ENCODE measurements at regions not wholly inside any gene's neighbourhood (a gene's known extent, or its start where the extent isn't known, plus 50 kb on each side); places are given as distances from the start of the nearest gene placed in this dataset. TPM values are rescaled to one million over a fixed set of nuclear protein-coding genes. Genes with fewer than 3 reads are reported as not detected.
"Not testable (repeated sequence)": the region's sequence is repeated elsewhere in the genome, so short reads cannot be mapped to it uniquely, and the experiment has no call there.

- no peak for DNase-seq (ENCODE audit: low spot score)
These were observed 167.9 kb downstream of the NRN1 start for GRCh38 chr6:5838656-5839396.

GRCh38 chr6:5837323-5837722, 169.4 kb downstream of the NRN1 start:
- no peak for DNase-seq (ENCODE audit: low spot score)

GRCh38 chr6:5836597-5836996, 170.1 kb downstream of the NRN1 start:
- DNase-seq (ENCODE audit: low spot score) = not testable (repeated sequence)

GRCh38 chr6:5833120-5833519, 173.6 kb downstream of the NRN1 start:
- DNase-seq (ENCODE audit: low spot score) = no peak

GRCh38 chr6:5832668-5833067, 174.1 kb downstream of the NRN1 start:
- DNase-seq (ENCODE audit: low spot score) = no peak

GRCh38 chr6:5831219-5831862, 175.4 kb downstream of the NRN1 start:
- not testable (repeated sequence) for DNase-seq (ENCODE audit: low spot score)

- no peak for DNase-seq (ENCODE audit: low spot score)
These were observed 178.4 kb downstream of the NRN1 start for GRCh38 chr6:5828296-5828695.

GRCh38 chr6:5827056-5827904, 179.4 kb downstream of the NRN1 start:
- DNase-seq (ENCODE audit: low spot score) = no peak

- not testable (repeated sequence) for DNase-seq (ENCODE audit: low spot score)
These were observed 182.2 kb downstream of the NRN1 start for GRCh38 chr6:5824382-5824983.

Small RNA genes lying in the stretch of these regions (small RNA-seq; reads per million reads assigned to genes)
- not detected for gene RN7SL221P

Data from HT-29 (cell line).